HG03342 (cell line): ENCODE measurements at regions not wholly inside any gene's neighbourhood (a gene's known extent, or its start where the extent isn't known, plus 50 kb on each side); places are given as distances from the start of the nearest gene placed in this dataset.
"Not testable (repeated sequence)": the region's sequence is repeated elsewhere in the genome, so short reads cannot be mapped to it uniquely, and the experiment has no call there.

Source experiments
- ATAC-seq: cut with Tn5 transposase; IDR thresholded peaks from one replicate; pipeline ENCODE4 v1.9.1; 2021; ENCODE audit warnings: mild to moderate bottlenecking, moderate library complexity; ENCODE audit not compliant: unreplicated experiment

DNA sequence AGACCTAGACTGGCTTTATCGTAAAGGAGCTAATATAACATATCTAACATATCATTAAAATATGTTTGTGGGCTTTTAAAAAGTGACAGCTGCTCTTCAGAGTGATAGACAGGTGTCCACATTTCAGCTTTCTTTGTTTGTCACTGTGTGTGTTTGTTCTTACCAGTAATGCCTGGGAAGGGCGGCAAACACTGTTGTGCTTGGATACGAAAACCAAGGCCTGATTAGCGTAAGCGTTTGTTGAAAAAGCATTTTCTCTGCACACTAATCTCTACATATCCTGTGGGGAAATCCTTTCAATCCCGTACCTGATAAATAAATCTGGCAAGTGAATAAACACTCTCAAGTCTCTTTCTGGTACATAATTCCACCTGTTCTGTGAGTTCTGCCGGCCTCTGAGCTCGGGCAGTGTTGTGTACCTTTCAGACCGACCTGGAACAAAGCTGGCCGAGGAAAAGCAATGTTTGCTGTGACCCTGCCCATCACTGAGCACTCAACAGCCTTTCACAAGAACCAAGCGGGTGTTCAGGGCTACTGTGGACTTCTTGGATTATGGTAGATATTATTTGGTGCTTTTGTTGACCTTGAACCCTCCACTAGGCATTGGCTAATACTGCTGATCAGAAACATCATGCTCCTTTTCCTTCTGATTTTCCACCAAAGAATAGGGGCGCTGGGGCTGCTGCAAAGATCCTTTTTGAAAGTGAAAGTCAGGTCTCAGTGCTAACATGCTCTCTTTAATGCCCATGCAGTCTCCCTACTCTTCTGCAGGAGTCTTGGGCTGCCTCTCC lies 100.4 kb downstream of the CD83 start:
- ATAC-seq: no peak

DNA sequence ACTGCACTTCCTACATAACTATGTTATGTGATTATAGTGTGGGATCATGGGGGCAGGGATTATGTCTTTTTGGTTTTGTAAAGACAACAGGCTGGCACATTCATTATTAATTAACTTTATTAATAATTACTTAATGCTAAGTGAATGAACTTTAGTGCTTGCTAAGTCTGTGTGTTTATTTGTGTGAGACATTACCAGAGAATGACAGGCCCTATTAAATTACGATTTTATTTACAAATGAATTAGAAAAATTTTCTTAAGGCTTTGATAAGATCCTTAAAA lies 100.9 kb downstream of the CD83 start:
- no peak for ATAC-seq

DNA sequence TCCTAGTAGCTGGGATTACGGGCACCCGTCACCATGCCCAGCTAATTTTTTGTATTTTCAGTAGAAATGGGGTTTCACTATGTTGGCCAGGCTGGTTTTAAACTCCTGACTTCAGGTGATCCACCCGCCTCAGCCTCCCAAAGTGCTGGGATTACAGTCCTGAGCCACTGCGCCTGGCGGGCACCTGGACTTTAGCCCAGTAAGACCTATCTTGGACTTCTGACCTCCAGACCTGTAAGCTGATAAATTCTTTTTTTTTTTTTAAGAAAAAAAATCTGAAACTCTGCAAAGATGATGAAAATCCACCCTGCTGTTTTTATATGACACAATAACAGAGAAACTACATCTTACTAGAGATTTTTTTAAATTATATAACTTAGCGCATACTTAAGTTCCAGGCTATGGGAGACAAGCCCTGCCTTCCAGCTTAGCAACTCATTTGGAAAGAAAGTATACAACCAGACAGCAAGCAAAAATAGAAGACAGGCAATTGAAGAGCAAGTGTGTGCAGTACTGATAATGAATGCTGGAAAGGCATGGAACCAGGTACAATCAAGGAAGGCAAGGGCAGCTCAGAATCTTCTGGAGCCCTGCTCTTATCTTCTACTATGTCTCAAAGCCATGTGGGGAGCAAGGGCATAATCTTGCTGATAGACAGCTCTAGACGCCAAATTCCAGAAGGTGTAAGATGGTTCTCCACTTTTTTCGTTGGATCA lies 104.2 kb downstream of the CD83 start:
- no peak for ATAC-seq

DNA sequence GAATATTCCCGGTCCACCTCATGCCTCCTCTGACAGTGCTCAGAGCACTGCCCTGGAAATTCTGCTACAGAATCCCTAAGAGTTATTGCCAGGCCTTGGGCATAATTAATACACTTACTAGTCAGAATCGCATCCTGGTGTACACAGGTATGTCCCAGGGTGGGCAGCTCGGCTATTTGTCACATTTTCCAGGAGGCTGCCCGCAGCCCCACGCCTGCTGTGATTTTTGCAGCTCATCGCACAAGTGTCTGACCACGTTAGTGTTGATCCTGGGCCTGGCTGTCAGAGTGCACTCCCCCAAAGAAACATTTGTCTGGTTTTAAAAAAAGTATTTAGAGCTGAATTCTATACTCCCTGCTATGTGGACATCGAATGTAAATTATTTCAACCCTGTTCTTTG lies 105.4 kb downstream of the CD83 start:
- no peak for ATAC-seq

DNA sequence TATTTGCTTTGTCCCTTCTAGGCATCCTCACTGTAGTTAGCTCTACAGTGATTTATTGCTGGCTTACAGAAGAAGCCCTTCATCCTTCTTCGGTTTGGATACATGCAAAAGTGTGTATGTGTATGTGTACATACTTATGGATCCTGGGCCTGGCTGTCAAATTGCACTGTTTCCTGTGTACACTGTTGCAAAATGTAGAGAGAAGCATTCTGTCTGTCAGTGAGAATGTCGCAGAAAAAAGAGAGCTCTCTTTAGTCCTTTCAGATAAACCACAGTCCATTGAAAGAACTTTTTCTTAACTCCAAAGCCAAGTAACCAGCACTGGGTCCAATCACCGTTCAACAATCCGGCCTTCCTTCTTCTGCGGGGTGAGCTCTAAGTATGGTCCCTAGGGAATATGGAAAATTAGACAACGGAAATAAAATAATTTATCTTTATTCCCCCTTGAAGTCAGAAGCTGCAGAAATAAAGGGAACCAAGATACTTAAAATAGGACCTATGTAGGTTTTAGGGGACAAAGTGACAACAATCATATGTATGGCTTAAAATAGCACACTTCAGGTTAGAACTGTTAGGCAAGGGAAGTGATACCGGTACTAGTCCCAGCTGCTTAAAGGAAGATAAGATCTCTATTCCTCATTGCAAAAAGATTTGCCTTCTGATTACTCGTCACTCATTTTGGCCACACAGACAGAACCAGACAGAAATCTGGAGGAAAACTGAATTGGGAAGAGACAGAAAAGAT lies 107.0 kb downstream of the CD83 start:
- ATAC-seq: no peak

DNA sequence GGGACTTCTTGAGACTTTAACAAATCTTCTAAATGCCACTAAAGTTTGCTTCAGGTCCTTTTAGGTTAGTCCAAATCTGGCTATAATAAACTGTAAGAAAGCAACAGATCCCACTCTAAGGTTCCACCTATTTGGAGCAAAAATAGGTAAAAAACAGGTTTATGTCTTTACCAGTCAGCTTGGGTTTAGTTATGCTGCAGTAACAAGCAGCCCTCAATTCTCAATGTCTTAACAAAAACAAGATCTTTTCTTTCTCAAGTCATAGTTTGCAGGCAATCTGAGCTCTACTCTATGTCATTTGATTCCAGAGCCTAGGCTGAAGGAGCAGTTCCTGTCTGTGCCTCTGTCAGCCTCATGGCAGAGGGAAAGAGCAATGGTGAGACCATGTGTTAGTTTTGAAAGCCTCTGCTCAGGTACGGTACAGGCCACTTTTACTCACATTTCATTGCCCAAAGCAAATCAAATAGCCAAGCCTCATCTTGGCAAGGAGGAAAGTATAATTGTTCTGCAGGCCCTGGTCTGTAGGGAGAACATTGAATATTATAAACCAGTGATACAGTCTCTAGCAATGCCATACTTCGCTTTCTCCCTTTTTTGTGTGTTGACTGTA lies 108.6 kb downstream of the CD83 start:
- no peak for ATAC-seq

DNA sequence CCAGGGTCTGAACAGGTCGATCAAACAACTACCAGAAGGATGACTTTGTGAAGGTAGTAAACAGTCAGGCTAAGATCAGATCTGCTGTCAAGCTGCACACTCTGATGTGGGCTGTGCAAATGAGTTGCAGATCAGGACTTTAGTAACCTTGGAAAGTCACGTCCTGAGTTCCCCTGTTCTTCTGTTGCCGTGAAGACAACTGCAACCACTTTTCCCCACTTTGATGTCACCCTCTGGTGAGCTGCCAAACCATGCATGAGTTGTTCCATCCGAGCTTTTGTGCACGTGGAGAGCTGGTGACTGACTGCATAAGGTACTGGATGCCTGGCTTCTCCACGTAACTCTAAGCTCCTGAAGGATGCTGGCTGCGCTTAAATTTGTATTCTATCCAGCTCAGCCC lies 111.0 kb downstream of the CD83 start:
- no peak for ATAC-seq

DNA sequence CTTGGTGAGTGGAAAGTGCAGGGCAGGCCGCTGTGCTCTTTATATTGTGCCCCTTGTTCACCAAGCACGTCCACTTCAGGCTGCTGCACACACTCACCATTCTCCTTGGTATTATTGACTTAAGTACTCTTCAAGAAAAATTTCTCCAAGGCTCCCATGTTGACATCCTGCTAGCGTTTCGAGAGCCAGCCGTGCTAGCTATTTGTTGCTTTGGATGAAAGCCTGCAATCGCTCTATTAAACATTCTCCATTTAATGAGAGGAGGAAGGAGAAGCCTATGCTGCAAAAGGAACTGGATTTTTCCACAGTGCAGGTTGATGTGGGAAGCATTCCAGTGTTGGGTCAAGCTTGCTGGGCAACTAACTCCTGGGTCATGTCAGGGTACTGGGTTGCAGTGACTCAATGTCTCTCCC lies 113.5 kb downstream of the CD83 start:
- ATAC-seq: no peak

DNA sequence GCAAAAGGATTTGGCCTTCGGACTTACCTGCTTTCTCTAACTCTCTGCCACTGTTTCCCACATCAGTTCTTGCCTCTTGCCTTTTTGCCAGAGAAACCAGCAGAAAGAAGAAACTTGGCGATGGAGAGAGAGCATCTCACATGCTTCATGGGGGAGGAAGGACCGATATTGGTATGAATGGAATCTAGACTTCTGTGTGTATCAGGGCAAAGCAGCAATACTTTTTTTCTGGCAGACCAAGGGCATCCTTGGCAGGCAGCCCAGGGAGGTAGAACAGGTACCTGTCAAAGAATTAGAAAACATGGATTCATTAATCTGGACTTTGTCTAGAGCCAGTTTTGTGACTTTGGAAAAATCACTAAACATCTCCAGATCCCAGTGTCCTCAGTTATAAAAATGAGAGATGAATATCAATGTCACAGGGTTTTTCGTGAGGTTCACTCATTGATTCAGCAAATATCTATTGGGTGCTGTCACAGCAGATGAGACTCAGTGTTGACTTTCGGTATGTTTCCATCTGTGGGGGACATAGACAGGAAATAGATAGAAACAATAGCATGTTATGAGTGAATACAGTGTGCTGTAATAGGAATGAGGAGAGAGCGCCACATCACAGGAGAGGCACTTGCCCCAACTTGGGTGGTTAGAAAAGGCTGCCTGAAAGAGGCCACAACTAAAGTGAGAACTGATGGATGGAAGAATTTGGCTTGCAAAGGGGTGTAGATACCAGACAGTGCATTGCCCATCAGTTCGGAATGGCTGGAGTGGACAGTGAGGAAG lies 114.1 kb downstream of the CD83 start:
- ATAC-seq: no peak

DNA sequence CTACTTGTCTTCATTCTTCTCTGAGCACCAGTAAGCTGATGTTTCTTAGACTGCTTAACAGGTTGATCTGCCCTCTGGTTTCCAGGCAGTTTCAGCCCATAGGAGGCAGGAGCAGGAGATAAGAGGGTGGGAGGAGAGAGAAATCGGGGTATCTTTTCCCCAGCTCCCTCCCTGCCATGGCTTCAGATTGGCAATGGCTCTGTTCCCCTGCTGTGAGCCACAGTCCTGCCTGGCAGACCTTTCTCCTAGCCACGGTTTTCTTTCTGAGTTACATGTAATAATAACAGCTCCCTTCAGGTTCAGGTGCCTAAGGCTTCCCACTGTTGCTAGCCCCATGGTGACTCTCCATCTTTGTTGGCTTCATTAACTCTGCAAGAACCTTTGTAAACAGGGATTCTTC lies 115.3 kb downstream of the CD83 start:
- ATAC-seq: no peak

DNA sequence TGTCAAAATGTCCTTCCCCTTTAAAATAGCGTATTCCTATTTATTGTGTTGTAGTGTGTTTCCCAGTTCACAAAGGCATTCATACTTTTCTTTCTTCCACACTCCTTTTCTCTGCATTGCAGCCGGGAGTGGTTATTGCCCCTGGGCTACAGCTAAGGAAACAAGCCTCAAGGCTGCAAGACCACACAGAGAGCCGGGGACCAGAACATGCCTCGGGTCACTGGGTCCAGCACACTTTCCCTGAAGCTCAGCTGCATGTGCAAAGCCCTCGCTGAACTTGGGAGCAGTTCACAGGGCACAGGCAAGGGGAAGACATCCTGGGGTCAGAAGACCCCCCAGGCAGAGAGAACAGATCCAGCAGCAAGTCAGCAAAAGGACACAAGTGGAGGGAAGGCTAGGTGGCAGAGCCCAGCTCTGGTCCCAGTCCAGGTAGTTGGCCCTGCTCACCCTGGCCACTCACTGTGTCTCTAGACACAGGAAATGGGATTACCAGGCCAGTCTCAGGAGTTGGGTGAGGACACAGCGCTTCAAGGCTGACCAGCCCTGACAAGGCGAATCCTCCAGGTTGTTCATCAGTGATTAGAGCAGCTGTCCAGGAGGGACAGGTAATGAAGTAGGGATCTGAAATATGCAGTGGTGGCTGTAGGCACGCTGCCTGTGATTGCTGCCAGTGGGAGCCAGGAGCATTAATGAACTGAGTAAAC lies 118.2 kb downstream of the CD83 start:
- no peak for ATAC-seq

DNA sequence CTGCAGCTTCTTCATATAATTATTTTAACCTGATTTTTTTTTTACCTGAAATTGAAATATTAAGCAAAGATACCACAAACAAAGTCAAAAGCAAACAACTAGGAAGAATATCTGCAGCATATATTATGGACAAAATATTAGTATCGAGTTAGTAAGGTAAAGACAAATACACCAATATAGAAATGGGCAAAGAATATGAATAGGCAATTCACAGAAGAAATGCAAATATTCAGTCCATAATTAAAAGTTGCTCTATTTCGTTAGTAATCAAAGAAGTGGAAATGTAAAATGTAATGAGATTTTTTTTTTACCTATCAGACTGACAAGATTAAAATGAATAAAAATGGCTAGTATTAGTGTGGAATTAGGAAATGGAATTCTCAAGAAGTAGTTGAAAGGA lies 121.5 kb downstream of the CD83 start:
- ATAC-seq: no peak

DNA sequence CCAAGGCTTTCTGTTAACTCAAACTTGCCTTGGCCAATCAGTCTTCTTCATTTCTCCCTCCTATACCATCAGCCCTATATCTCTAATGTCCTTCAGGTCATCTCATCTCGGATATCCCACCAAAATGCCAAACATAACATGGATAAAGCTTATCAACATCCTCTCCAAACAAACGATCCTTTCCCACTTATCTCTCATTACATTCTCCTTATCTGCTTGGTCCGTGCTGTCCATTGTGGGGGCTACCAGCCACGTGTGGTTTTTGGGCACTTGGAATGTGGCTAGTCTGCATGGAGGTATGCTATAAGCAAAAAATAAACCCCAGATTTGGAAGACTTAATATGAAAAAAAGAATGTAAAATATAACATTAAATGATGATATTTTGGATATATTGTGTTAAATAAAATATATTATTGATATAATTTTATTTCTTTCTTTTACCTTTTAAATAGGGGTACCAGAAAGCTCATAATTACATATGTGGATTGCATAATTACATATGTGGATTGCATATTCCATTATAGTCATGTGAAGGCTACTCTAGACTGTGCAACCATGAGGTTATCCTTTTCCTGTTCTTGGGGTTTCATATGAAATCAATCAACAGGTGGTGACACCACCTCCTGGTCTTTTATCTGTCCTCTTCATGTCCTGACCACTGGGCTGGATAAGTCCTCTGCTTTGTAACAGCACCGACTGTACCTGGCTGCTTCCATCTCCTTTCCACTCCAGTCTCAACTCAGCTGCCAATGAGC lies 123.0 kb downstream of the CD83 start:
- no peak for ATAC-seq

DNA sequence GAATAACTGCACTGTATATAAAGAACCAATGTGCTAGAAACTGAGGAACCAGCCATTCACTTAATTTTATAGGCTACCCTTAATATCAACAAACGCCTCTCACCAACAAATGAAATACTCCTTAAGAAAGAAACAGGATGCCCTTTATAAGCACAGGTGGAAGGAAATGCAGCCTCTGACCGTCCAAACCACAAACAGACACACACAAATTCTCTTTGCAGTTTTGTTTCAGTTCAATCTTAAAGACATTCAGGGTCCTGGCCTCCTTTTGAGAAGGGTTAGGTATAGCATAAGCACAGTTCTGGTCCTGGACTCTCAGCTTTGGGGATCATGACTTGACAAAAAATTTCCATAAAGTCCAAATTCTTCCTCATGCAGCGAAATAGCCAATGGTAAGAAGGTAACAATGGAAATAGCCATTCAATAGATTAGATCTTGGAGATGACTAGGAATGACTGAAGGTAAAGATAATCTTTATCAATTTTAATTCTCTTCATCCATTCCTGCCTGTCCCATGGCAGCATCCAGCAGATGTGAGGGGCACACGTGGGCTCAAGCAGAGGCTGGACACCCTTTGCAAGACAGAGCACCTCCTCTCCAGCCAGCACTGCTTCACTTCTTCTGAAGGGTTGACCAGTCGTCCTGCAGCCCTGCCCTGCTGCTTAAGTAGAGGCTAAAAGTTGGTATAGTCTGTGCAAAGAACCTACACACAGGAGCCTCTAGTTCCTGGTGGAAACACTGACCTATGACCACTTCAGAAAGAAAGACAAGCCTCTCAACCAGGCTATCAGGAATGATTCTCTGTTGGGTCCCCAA lies 123.9 kb downstream of the CD83 start:
- no peak for ATAC-seq

DNA sequence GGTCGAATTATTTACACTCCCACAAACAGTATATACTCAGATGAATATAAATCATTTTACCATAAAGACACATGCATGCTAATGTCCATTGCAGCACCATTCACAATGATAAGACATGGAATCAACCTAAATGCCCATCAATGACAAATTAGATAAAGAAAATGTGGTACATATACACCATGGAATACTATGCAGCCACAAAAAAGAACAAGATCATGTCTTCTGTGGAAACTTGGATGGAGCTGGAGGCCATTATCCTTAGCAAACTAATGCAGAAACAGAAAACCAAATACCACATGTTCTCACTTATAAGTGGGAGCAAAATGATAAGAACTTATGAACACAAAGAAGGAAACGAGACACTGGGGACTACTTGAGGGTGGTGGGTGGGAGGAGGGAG lies 125.3 kb downstream of the CD83 start:
- not testable (repeated sequence) for ATAC-seq

DNA sequence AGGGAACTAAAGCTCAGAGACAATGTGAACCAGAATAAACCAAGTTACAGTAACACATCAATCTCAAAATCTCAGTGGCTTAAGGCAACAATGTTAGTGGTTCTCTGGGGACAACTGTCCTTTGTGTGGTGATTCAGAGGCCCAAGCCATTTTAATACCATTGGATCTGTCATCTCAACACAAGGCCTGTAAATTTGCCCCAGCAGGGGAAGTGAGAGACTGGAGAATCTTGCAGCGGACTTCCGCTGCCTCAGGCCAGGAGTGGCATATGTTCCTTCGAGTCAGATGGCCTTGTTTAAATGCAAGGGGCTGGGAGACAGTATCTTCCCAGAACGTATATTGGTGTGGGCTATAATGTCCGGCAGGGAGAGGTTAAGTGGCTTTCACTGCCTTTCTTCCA lies 126.0 kb downstream of the CD83 start:
- ATAC-seq: no peak

DNA sequence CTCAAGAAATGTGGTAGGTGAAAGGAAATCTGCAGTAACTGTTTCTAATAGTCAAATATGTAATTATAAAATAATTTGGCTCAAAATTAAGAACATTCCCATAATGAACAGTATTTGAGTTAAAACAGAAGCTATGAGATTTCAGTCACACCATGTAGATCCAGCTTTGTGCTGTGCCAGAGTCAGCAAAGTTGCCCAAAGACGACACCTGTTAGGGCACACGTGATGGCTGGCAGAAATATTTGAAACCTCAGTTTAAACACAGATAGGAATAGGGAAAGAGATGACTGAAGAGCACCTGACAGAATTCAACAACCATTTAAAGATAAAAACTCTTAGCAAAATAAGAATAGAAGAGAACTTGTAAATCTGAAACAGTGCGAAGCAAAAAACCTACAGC lies 129.3 kb downstream of the CD83 start:
- ATAC-seq: no peak

DNA sequence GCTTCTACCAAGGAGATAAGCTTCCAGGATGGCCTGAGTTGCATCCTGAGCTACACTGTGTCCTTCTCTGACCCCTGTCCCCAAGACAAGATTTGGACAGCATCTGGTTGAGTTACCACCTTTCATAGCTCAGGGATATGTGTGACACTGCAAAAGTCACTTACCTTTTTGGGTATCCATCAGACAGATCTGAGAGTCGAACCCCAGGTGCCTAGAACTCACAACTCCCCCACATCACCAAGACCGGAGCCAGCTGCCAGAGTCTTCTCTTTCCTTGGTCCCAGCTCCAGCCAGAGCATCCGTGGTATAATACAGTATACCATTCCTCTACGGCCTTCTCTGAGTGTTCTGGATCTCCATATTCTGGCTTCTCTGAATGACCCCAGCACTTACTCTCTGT lies 133.0 kb downstream of the CD83 start:
- no peak for ATAC-seq
